ENCODE measurements at regions not wholly inside any gene's neighbourhood (a gene's known extent, or its start where the extent isn't known, plus 50 kb on each side); places are given as distances from the start of the nearest gene placed in this dataset.

- DNase-seq (no peak), ATAC-seq (no peak)
- Histone ChIP-seq H3K27ac (ENCODE audit: low read length) (peak overlapping the region; percentile 80), H3K4me1 (ENCODE audit: control insufficient read depth, insufficient read depth, low read length) (peaks cover 32% of the 10 kb centered on the region), H3K27me3 (ENCODE audit: control insufficient read depth, insufficient read depth, low read length) (no peaks in the 10 kb centered on the region), H3K36me3 (ENCODE audit: control insufficient read depth, insufficient read depth, low read length) (no peaks in the 10 kb centered on the region), H3K4me3 (ENCODE audit: low read length) (no peak overlapping the region), H3K9me3 (ENCODE audit: control insufficient read depth, insufficient read depth, low read length) (peaks cover 3% of the 10 kb centered on the region)
- H3K9me3 Mint-ChIP-seq: no peaks in the 10 kb centered on the region
- peaks cover 11 to 13% of the 10 kb centered on the region in 2 donors for H3K4me1 Mint-ChIP-seq
- intact Hi-C loops (cut with micrococcal nuclease): no loop called here
- no peak overlapping the region for H3K4me3 Mint-ChIP-seq
- H3K36me3 Mint-ChIP-seq: peaks cover 6% of the 10 kb centered on the region
- no peak overlapping the region for H3K27ac Mint-ChIP-seq
- 68% methylated on average over 2 of the region's 2 CpGs for WGBS (ENCODE audit: insufficient coverage)
- TF ChIP-seq, protein P1, sequence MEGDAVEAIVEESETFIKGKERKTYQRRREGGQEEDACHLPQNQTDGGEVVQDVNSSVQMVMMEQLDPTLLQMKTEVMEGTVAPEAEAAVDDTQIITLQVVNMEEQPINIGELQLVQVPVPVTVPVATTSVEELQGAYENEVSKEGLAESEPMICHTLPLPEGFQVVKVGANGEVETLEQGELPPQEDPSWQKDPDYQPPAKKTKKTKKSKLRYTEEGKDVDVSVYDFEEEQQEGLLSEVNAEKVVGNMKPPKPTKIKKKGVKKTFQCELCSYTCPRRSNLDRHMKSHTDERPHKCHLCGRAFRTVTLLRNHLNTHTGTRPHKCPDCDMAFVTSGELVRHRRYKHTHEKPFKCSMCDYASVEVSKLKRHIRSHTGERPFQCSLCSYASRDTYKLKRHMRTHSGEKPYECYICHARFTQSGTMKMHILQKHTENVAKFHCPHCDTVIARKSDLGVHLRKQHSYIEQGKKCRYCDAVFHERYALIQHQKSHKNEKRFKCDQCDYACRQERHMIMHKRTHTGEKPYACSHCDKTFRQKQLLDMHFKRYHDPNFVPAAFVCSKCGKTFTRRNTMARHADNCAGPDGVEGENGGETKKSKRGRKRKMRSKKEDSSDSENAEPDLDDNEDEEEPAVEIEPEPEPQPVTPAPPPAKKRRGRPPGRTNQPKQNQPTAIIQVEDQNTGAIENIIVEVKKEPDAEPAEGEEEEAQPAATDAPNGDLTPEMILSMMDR (IDR thresholded peaks at IDR 0.05): no peak
- no peaks in the 10 kb centered on the region for H3K27me3 Mint-ChIP-seq (ENCODE audit: low read depth in 2 of 2)
These were observed 145.4 kb upstream of the PLEKHG7 start for GRCh38 chr12:92557422-92557724.

DNA sequence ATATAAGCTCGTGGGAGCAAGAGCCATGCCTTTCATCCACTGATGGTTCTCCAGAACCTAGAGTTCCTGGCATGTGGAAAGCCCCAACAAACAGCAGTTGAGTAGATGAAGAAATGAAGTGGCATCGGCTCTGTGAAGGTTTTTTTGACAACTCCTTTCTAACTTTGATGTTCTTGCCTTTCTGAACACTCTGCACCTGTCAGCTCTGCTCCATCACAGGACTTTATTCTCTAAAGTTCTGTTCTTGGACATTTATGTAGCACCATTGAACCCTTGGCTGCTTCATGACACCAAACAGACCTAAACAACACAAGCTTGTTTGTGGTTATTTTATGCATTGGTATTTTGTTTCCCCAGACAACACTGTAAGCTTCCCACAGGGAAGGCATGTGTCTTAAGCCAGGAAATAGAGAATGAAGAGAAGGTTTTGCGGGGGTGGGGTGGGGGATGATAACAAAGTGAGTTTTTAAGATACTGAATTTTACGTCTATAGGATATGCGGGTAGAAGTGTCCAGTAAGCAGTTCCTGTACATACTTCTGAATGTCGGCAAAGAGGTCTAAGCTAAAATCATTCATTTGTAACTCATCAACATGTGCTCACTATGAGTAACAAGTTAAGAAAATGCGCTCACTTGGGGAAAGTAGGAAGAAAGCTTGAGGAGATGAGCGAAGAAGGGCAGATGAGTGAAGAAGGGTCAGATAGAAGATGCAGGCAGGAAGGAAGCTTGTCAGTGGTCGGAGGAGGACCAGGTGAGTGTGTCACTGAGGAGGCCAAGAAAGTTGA is 146.0 kb upstream of the PLEKHG7 start:
- H3K36me3 ChIP-seq (ENCODE audit: control insufficient read depth, insufficient read depth, low read length): no peaks in the 10 kb centered on the region
- peaks cover 3% of the 10 kb centered on the region for H3K9me3 ChIP-seq (ENCODE audit: control insufficient read depth, insufficient read depth, low read length)
- Mint-ChIP-seq H3K9me3 (no peaks in the 10 kb centered on the region), H3K27ac (no peak overlapping the region), H3K4me1 (peaks cover 6 to 8% of the 10 kb centered on the region in 2 donors), H3K27me3 (ENCODE audit: low read depth in 2 of 2) (no peaks in the 10 kb centered on the region), H3K36me3 (peaks cover 6% of the 10 kb centered on the region), H3K4me3 (peak overlapping the region; percentile 81)
- ATAC-seq: no peak
- no peak overlapping the region for H3K4me3 ChIP-seq (ENCODE audit: low read length)
- H3K27me3 ChIP-seq (ENCODE audit: control insufficient read depth, insufficient read depth, low read length): no peaks in the 10 kb centered on the region
- DNase-seq: peak in 1 of 2 donors; percentile 34
- H3K27ac ChIP-seq (ENCODE audit: low read length): peak overlapping the region; percentile 80
- WGBS (ENCODE audit: insufficient coverage): 64% methylated on average over 7 of the region's 9 CpGs
- intact Hi-C loops (cut with micrococcal nuclease): no loop called here
- TF ChIP-seq, protein P1 (IDR thresholded peaks at IDR 0.05): no peak
- H3K4me1 ChIP-seq (ENCODE audit: control insufficient read depth, insufficient read depth, low read length): peaks cover 37% of the 10 kb centered on the region

GRCh38 chr12:92556141-92556540 is 146.6 kb upstream of the PLEKHG7 start:
- DNase-seq (peak in 1 of 2 donors; percentile 54), ATAC-seq (peak; percentile 49 to 57 (median 56))
- peaks cover 1% of the 10 kb centered on the region in 2 donors for H3K4me1 Mint-ChIP-seq
- Histone ChIP-seq H3K9me3 (ENCODE audit: control insufficient read depth, insufficient read depth, low read length) (peaks cover 3% of the 10 kb centered on the region), H3K27me3 (ENCODE audit: control insufficient read depth, insufficient read depth, low read length) (no peaks in the 10 kb centered on the region), H3K36me3 (ENCODE audit: control insufficient read depth, insufficient read depth, low read length) (no peaks in the 10 kb centered on the region), H3K27ac (ENCODE audit: low read length) (peak overlapping the region; percentile 80), H3K4me1 (ENCODE audit: control insufficient read depth, insufficient read depth, low read length) (peaks cover 40% of the 10 kb centered on the region), H3K4me3 (ENCODE audit: low read length) (no peak overlapping the region)
- H3K4me3 Mint-ChIP-seq: peak overlapping the region; percentile 81
- H3K27me3 Mint-ChIP-seq (ENCODE audit: low read depth in 2 of 2): no peaks in the 10 kb centered on the region
- intact Hi-C loops (cut with micrococcal nuclease): no loop called here
- H3K36me3 Mint-ChIP-seq: peaks cover 6% of the 10 kb centered on the region
- 0% methylated on average over 1 of the region's 1 CpG for WGBS (ENCODE audit: insufficient coverage)
- TF ChIP-seq, protein P1 (IDR thresholded peaks at IDR 0.05): no peak
- H3K27ac Mint-ChIP-seq: no peak overlapping the region
- no peaks in the 10 kb centered on the region for H3K9me3 Mint-ChIP-seq

All from natural killer cell (primary cell).